Middle frontal gyrus (tissue), 1 donor: ENCODE measurements at regions not wholly inside any gene's neighbourhood (a gene's known extent, or its start where the extent isn't known, plus 50 kb on each side); places are given as distances from the start of the nearest gene placed in this dataset.
"Not testable (repeated sequence)": the region's sequence is repeated elsewhere in the genome, so short reads cannot be mapped to it uniquely, and the experiment has no call there.

ENCODE experiments used
- DNase-seq: peaks from one replicate; pipeline ENCODE4 v3.0.0-alpha.2; 2015; ENCODE audit warnings: low spot score; ENCODE audit errors: extremely low spot score

DNA sequence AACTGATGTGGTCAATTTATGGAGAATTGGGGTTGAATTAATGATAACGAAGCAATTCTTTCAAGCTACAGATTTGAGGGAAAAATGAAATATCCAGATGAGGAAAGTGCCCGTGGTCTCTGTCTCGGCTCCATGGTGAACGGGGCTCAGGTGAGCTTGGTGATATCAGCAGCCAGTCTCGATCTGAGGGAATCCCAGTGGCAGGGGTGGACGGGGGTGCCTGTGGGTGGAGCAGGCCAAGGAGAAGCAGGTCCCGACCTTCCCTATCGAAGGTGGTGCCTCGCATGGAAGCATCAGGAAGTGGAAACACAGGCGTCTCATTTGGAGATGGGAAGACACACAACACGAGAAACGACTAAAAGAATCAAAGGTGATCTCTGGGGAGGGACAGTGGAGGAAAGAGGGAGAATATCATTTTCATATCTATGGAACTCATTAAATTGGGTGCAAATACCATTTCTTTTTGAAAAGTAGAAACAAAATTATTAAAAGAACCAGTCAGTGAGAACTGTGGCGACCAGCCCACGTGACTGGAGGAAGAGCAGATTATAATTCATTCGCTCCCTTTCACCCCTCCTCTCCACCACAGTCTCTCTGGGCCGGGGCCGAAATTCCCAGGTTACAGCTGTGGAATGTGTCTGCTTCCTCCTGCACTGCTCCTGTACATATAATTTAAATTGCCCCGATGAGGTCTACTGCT is 354.3 kb upstream of the SFSWAP start:
- no peak for DNase-seq

DNA sequence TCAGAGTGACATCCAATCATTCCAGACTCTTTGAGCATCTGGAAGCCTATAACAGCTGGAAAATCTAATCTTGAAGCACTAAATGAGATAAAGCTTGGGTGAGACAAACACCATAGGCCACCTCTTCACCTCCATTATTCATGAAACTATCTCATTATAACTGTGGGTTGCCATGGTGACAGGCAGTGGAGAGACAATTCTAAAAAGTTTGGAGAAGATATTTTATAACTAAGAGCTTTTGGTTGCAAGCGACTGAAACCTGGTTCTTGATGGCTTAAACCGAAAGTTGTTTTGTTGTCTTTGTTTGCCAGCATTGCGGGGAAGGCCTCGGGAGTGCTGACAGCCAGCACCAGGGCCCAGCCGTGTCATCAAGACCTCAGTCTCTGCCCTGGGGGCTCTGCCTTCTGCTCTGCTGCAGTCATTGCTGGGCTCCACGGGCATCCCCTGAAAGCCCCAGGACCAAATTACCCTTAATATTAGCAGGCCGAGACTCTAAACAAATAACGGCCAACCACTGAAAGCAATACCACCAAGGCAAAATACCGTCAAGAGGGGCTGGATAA is 353.6 kb upstream of the SFSWAP start:
- DNase-seq = no peak

DNA sequence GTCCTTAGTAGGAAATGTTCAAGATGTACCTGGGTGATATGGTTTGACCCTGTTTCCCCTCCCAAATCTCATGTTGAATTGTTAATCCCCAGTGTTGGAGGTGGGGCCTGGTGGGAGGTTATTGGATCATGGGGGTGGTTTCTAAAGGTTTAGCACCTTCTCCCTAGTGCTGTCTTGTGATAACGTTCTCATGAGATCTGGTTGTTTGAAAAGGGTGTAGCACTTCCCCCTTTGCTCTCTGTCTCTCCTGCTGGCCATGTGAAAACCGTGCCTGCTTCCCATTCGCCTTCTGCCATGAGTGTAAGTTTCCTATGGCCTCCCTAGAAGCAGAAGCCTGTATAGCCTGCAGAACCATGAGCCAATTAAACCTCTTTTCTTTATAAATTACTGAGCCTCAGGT is 353.0 kb upstream of the SFSWAP start:
- DNase-seq = no peak

DNA sequence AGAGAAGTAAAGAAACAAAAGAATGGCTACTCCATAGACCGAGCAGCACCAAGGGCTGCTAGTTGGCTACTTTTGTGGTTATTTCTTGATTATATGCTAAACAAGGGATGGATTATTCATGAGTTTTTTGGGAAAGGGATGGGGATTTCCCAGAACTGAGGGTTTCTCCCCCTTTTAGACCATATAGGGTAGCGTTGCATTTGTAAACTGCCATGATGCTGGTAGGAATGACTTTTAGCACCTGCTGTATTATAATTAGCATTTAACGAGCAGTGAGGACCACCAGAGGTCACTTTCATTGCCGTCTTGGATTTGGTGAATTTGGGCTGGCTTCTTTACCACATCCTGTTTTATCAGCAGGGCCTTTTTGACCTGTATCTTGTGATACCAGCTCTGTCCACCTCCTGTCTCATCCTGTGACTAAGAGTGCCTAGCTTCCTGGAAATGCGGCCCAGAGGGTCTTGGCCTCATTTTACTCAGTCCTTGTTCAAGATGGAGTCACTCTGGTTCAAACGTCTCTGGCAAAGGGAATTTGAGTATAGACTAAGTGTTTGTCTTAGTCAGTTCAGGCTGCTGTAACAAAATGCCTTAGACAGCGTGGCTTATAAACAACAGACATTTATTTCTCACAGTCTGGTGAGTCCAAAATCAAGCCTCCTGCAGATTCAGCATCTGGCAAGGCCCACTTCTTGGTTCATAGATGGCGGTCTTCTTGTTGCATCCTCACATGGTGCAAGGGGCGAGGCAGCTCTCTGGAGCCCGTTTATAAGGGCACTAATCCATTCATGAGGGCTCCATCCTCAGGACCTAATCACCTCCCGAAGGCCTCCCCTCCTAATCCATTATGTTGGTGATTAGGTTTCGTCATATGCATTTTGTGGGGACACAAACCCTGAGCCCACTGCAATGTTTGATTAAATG is 348.3 kb upstream of the SFSWAP start:
- DNase-seq = no peak

DNA sequence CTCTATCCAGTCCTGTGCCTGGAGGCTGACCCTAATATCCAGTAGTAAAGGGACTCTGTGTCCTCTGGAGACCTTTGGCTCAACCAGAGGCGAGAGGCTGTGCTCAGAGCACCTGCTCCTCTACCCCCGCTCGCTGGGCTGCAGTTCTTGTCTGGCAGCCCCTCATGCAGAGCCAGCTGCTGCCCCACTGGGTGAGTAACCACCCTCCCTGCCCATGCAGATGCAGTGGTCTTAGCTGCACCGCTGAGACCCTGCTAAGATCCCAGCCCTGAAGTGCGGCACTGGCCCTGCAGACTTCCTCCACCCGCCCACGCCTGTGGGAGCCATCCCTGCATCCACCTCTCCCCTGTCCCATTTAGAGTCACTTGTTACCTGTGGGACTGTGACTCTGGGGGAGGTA is 347.5 kb upstream of the SFSWAP start:
- DNase-seq = no peak

DNA sequence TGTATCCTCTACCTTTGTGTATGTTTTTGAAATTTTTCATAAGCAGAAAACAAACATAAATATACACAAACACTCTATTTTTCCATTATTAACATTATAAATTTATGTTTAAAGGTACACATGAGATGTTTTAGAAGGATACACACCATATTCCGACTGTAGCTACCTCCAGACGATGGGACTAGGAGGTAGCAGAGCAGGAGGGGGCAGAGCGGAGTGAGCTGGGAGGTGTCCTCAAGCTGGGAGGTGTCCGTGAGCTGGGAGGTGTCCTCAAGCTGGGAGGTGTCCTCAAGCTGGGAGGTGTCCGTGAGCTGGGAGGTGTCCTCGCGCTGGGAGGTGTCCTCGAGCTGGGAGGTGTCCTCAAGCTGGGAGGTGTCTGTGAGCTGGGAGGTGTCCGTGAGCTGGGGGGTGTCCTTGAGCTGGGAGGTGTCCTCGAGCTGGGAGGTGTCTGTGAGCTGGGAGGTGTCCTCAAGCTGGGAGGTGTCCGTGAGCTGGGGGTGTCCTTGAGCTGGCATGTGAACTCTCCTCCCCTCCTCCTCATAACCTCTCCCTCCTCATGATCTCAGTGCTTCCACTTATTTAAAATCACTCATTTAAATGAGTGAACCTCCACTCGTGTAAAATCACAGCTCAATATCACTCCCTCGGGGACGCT is 346.9 kb upstream of the SFSWAP start:
- no peak for DNase-seq

DNA sequence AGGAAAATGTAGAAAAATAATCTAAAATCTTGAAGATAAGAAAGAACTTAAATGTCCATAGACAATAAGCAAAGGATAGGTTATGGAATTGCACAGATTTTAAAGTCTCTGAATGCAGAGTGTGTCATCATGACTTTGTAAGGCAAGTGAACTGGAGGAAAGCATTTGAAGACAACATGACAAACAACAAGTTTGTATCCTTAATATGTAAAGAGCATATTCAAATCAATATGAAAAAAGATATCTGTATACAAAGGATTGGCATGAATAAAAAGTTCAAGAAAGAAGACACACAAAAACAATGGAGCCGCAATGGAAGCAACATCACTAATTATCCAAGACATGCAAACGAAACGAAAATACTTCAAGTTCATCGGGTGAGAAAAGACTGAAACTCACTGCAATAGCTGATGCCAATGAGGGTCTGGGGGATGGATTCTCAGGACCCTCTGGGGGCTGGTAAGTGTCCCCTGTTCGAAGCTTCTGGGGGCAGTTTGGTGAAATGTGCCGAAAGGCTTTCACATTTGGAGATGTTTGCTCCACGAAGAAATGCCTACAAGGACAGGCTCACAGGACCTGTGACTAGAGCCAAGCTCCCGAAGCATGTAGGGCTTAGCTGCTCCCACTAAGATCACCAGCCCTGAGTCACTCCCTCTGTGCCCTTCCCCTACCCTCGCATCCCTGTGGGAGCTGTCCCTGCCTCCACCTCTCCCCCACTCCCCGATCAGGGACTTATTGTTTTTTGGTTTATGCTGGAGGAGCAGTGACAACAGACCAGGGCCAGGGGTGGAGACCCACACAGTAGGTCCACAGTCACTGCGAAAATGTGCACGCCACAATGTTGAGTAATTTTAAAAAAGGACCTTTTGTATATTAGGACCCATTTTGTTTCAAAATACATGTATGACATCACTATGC is 345.7 kb upstream of the SFSWAP start:
- no peak for DNase-seq

DNA sequence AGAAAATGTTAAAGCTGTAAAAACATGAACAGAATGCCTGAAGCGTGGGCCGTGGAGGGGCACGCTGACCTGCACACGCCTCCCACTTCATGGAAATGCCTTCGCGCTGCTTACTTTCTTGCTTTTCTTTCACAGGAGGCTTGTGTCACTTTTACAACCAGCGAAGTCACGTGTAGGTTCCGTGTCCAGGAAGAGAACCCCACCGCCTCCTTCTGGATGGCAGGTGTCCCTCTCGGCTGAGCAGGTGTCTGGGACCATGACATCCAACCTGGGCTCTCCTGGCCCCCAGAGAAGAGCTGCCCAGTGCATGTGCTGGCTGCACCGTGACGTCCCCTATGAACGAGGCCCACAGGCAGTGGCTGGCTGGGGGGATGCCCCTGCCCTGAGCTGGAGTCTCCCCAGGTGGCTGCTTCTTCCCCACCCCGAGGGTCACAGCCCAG is 345.0 kb upstream of the SFSWAP start:
- no peak for DNase-seq

DNA sequence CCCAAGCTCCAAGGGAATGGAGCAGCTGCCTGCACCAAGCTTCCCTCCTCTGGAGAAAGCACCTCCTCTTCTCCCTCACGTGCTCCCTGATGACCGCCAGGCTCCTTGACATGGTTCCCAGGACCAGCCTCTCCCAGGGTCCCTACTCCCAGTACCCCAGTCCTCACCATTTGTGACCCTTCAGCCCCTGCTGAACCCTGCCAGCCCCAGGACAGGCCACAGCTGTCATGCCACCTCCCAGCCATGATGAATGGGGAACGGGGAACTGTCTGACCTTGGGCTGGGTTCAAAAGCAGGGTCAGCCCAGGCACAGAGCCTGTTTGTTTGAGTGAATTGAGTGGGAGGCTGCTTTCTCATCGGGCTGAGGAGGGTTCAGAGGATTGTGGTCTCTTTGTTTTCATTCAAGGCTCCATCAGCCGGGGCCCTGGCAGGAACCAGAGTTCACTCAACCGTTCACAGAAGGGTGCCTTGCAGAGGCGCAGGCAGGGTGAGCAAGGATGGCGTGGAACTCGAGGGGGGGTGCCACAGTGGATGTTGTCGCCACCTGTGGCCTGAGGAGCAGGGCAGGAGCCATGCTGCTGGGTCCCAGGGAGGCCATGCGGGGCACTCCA is 344.5 kb upstream of the SFSWAP start:
- DNase-seq = no peak

DNA sequence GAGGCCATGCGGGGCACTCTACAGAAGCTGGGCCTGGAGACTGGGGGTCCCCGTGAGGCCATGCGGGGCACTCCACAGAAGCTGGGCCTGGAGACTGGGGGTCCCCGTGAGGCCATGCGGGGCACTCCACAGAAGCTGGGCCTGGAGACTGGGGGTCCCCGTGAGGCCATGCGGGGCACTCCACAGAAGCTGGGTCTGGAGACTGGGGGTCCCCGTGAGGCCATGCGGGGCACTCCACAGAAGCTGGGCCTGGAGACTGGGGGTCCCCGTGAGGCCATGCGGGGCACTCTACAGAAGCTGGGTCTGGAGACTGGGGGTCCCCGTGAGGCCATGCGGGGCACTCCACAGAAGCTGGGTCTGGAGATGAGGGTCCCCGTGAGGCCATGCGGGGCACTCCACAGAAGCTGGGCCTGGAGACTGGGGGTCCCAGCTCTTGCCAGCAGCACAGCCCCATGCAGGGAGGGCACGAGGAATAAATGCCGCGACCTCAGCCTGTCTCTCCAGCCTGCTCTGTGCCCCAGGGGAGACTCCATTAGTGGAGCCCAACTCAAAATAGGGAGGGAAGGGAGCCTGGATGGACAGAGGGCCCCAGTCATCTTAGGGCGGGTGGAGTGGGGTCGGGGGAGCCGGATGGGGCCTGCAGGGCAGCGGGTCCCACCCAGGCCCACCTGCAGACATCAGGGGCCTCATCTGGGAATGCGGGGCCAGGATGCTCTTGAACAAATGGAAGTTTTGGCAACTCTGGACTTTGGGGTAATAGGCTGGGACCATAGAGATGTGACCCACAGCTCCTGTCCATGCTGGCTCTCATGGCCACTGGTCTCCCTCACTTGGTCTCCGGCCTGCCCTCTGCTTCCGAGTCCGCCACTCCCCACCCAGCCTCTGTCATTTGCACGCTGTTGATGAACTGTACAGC is 343.6 kb upstream of the SFSWAP start:
- DNase-seq = not testable (repeated sequence)

DNA sequence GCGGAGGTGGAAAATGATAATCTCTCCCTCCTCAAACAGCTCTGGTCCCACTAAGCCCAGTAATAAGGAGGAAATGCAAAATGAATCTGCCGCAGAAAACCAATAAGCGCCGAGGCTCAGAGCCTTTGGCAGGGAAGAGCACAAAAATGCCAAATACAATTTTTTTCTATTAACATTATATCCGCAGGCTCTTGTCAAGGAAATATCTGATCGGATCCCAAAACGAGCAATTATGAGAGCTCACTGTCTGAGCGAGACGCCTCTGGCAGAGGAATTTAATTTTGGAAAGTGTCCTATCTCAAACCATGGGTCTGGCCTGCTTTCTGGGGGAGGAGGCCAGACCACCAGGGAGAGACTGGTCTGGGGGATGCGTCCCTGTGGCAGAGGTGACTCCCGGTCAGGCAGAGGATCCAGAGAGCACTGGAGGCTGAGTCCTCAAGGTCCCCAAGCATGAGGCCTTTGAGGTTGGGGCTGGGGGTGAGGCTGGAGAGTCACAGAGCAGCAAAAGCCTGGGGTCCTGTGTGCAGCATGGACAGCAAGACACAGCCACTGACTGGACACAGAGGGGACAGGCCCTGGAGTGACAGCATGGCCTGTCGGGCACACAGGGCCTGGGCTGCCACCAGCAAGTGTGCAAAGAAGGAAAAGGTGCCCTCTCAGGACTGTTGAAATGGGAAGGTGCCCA is 342.8 kb upstream of the SFSWAP start:
- no peak for DNase-seq

DNA sequence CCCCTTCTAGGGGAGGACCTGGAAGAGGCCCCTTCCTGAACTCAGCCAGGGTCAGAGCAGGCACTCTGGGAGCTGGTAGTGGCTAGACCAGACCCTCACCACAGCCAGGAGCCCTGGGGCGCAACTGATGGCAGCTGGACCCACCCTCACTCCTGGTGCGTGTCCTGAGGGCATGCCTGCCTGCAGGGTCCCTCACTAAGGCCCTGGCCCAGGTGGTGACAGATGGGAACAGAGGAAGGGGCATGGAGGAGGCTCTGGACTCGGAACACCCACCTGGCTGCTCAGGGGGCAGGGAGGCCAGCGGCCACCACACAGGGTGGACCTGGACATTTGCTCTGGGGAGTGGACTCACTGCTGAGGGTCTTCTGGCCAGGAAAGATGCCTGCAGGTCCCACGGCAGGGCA is 342.2 kb upstream of the SFSWAP start:
- DNase-seq = no peak

DNA sequence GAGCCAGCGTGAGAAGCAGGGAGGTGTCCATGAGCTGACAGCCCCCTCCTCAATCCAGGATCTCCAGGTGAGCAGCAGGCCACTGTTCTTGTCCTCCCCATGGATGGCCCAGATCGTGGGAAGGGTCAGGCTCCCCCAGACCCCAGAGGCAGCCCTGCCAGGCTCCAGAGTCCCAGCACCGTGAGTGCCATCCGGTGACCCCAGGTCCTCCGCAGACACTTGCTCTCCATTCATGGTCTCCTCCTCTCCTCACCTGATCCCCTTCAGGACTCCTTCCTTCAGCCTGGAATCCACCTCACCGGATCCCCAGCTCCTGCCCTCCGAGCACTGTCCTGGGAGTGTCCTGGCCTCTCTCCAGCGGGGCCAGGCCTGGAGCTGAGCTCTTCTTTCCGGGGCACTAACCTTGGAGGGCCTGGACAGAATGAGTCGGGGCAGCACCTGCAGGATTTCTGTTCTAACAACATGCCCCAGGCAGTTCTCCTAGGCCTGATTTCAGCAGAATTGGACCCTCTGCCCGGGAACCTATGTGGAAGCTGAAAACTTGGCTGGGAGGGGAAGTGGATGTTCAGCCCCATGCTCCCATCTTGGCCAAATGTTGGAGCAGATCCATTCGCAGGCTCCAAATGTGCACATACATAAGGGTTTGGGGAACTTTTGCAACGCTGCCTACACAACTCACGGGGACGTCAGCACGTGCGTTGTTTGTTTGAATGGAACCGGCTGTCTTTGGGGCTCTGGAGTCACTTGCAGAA is 341.6 kb upstream of the SFSWAP start:
- no peak for DNase-seq

DNA sequence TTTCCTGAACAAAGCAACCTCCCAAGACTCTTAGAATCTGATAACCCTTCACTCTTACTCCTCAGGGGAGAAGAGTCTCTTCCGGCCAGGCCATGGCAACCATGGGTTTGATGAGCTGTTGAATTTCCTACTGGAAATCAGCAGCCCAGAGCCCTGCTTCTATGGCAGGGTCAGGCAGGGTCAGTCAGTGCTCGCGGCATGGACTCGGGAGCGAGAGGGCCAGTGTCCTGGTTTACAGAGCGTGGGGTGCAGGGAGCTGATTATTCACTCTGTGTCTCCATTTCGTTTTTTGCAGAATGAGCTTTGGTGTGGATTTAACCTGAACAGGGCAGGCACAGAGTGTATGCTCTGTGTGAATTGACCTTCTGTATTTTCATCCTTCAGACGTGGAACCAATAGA is 340.6 kb upstream of the SFSWAP start:
- no peak for DNase-seq

DNA sequence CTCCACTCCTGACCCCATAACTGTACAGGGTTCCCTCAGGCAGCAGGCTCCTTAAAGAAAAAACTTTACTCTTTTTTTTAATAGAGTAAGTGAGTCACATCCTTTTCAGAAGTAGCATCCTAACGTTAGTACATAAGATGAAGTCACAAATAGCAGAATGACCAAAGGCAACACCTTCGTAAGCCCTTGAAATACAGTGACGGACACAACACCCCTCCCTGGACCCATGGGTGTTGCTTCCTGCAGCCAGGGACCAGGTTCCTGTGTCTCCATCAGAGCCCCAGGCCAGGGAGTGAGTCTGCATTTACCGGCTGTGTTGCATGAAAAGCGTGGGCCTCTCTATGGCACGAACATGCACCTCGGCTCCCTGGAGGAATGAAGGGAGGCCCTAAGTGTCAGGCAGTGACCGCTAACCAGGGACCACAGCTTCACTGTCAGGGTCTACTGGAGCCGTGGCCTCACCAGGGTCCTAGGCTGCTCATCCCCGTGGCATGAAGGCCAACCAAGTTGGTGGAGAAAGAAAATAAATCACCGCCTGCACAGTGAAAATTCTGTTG is 340.0 kb upstream of the SFSWAP start:
- no peak for DNase-seq

DNA sequence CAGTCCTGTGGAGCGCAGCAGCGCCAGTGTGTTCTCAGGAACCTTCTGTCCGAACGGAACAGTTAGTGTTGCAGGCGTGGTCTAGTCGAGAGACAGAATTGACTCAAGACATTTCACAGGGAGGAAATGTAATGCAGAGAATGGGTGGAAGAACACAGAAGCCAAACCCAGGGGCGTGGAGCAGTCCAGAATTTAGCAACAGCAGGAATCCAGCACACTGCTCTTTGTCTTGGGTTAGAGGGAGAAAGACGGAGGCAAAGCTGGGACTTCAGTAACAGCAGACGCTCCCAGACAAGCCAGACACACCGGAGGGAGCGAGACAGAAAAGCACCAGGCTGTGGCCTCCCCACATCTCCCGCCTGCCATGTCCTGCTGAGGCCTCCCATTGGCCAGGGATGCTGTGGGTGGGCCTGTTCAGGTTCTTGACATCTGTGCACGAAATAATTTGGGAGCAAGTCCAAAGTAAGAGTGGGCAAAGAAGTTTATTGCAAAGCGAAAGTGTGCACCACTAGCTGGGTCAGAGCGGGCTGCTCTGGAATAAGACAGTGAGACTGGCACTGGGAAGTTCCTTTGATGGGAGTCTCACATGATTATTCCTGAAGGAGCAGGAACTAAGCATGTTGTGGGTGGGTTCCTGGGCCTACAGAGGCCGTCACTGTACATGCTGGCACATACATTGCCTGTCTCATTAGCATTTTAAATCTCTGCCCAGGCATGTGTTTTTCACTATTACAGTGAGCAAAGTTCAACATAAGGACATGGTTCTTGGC is 339.3 kb upstream of the SFSWAP start:
- no peak for DNase-seq

DNA sequence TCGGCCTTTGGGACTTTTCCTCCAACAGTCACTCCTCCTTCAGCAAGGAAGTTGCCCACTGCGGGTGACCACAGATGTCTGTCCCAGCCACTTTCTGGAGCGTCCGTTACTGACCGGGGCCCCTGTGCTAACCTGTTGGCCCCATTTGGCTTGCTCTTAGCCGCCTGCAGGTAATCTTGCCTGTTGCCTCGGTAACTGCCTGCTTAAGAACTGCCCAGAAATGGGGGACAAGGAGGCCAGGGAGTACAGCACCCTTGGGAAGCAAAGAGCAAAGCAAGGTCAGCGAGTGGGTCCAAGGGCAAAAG is 338.8 kb upstream of the SFSWAP start:
- no peak for DNase-seq
